NCI-H82 treated with DMSO at 0.1 percent for 48 hours (cell line): ENCODE measurements at regions not wholly inside any gene's neighbourhood (a gene's known extent, or its start where the extent isn't known, plus 50 kb on each side); places are given as distances from the start of the nearest gene placed in this dataset.

Experiments
- DNase-seq: peaks from one replicate; lab custom pipeline; 2025; ENCODE audit not compliant: unreplicated experiment; lab: John Stamatoyannopoulos, UW

DNA sequence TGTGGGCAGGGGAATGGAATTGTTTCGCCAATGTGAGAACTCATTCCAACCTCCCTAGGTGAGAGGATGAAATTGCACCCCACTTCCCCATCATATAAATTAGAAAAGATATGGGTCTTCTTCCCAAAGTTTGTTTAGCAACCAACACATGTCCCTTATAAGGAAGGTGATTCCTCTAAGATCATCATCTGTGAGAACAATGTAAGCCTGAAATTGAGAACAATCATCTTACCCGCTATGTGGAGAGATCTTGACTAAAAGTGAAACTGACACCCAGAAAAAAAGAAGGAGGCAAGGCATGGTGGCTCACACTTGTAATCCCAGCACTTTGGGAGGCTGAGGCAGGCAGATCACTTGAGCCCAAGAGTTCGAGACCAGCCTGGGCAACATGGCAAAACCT is 173.2 kb upstream of the HMGA2 start:
- DNase-seq, result no peak

DNA sequence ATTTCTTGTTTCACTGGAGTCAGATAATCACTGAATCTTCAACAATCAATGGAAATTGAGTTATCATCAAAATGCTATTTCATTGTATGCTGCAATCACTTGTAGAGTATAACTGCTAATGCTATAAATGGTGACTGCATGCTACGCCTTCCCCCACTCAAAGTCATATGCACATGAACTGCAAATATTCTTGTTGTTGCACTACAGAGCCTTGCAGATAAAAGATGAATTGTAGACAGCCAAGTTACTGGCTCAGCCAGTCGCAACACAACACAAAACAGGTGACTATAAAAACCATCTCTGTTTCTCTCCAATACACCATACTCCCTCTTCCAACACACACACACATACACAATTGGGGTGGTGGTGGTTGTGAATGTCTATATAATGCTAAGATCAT is 171.0 kb upstream of the HMGA2 start:
- DNase-seq, result no peak

- no peak for DNase-seq
Measured at GRCh38 chr12:65653946-65654629, 170.2 kb upstream of the HMGA2 start.

- DNase-seq, result no peak
Measured at GRCh38 chr12:65655074-65655493, 169.2 kb upstream of the HMGA2 start.

DNA sequence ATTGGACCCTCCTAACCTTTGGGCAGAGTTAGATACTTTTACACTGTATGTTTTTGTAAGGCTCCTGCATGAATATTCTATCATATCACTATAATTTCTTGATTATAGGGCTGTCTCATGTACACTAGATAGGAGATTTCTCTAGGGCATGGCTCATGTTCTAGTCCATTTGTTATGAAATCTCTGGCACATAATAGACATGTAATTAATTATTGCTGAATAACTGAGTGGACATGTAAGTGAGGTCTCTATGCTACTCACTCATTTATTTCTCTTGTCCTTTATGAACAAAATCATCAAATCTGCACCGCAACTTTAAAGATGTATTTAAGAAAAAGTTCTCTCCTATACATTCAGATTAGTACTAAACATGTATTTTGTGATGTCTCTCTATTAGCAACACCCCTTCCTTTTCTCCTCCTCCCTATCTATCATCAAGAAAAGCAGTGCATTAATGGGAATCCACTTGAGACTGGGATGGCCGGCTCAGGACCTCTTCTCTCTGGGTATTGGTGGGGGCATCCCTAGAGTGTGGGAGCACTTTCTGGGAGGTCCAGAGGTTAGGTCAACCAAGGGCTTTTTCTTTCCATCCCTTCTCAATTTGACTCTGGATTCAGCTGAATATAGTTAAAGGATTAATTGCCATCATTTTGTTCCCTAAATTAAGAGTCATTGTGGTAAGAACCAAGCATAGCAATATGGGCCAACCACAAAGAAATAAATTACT is 168.0 kb upstream of the HMGA2 start:
- no peak for DNase-seq

- no peak for DNase-seq
Measured at GRCh38 chr12:65656891-65657351, 167.4 kb upstream of the HMGA2 start.

GRCh38 chr12:65657635-65658034 is 166.6 kb upstream of the HMGA2 start:
- DNase-seq, result no peak

DNA sequence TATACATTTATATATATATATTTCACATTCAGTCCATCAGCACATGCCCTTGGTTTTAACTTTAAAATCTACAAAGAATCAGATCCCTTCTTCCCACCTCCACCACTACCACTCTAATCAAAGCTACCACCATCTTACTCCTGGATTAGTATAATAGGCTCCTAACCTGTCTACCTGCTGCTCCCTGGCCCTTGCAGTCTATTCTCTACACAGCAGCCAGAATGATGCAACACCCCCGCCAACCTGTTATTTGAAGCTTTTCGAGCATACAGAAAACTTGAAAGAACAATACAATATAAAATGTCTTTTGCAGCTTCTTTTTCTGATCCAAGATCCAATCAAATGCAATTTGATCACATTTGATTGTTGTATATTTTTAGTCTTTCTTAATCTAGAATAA is 165.9 kb upstream of the HMGA2 start:
- DNase-seq, result no peak

GRCh38 chr12:65659681-65660080 is 164.6 kb upstream of the HMGA2 start:
- no peak for DNase-seq

DNA sequence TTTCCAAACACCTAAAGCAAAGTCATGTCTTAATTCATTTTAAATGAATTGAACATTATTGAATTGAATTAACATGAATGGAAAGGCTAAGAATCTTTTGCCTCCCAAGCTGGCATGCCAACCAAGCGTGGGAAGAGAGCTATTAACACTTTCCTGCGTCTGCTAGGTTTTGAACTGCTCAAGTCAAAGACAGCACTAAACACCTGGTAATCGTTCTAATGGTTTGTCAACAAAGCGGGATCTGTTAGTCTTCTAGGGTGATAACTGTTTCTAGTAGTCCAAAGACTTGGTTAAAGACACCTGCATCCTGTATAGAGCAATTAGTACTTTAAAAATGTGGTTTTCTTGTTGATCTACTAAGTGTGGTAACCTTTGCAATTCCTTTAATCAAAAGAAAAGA is 164.2 kb upstream of the HMGA2 start:
- DNase-seq, result no peak

DNA sequence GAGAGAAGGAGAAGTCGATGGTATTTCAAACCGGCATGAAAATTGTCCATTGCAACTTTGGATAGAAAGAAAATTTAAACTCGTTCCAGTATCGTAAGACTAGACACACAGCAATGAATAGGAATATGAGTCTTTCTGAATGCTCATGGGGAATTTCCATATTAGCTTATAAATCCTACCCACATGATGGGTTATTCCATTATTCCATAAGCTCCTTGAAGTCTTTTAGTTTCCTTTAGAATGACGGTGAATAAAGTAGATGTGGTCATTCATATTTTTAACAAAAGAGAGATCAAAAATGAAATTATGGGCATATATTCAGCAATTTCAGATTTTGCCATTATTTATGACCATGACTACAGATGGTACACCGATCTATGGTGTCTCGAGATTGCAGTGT is 163.4 kb upstream of the HMGA2 start:
- no peak for DNase-seq

DNA sequence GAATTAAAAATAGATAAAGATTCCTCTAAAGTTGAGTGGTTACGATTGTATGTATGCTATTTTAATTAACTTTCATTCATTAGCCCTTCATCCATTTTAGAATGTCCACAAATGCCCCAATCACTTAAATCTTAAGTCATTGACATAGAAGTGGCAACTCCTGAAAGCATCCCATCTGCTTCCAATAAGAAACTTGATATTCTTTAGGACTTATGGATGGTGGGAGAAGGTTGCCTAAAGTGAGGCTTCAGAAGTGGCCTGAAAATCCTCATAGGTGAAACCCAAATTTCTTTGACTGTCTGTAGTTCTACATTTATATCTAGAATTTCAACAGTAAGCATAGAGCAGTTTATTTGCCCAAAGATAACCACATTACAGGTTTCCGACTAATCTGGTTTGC is 161.7 kb upstream of the HMGA2 start:
- DNase-seq, result peak; percentile 67

- no peak for DNase-seq
Measured at GRCh38 chr12:65663097-65663496, 161.2 kb upstream of the HMGA2 start.

DNA sequence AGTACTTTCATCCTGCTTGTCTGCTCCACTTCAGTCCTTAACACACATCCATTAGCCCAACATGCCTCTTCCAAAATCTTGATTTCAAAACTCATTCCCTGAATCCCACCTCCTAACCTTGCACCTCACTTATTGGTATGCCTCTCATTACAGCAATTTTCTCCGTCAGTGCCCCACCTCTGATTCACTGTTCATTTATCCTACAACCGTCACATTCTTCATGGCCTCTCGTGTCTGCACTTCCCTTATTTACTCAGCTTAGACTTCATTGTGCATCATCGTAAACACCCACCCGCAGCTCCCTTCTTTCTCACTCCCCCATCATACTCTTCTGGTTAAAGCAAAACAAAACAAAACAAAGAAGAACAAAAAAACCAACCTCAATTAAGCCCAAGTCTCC is 160.6 kb upstream of the HMGA2 start:
- DNase-seq, result no peak

DNA sequence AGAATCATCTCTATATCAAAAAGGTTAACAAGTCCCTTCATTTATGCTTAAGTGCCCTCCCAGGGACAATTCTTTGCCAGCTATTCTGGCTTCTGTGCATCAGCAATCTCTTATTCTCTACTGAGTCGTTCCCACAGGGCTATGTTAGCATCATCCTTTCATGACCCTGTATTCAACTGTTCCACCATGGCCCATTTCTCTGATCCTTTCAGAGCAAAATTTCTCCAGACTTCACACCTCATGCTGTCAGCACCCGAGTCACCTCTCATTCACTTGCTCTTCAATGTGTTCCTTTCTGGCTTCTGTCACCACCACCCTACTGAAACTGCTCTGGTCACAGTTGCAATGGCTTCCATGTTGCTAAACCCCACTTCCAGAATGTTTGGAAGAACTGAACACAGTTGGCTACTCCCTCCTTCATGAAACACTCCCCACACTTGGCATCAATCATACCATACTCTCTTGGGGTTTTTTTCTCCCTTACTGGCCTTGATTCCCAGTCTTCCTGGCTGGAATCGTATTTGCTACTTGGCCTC is 159.5 kb upstream of the HMGA2 start:
- no peak for DNase-seq

GRCh38 chr12:65665817-65666216 is 158.5 kb upstream of the HMGA2 start:
- DNase-seq, result no peak

DNA sequence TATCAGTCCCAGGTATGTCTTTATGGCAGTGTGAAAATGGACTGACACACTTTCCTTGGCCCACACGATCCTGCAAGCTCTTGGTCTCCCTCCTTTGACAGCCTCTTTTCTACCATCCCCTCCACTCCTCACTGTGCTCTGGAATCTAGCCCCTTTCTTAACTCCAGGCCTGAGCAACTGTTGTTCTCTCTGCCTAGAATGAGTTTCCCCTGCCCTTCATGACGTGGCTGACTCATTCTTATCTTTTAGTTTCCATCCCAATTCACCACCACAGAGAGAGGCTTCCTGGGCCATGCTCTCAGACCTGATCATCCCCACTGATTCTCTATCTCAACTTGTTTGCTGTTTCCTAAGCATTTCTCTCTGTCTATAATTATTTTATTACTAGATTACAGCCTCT is 157.4 kb upstream of the HMGA2 start:
- DNase-seq, result no peak

DNA sequence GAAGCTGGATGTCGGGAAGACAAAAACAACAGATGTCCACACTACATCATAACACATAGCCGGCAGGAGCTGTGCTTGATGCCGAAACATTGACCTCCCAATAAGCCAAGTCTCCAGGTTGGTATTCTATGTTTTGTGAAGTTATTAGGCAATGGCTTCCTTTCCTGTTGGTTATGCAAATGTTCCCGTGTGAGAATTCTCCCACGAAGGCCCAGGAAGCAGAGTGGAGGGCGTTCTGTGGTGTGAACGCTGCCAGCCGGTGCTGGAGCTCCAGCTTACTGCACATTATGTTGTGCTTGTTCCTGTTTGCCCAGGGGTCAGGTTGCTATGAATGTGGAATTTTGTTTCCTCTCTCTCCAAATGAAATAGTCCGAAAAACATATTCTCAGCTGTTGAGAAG is 156.4 kb upstream of the HMGA2 start:
- no peak for DNase-seq

DNA sequence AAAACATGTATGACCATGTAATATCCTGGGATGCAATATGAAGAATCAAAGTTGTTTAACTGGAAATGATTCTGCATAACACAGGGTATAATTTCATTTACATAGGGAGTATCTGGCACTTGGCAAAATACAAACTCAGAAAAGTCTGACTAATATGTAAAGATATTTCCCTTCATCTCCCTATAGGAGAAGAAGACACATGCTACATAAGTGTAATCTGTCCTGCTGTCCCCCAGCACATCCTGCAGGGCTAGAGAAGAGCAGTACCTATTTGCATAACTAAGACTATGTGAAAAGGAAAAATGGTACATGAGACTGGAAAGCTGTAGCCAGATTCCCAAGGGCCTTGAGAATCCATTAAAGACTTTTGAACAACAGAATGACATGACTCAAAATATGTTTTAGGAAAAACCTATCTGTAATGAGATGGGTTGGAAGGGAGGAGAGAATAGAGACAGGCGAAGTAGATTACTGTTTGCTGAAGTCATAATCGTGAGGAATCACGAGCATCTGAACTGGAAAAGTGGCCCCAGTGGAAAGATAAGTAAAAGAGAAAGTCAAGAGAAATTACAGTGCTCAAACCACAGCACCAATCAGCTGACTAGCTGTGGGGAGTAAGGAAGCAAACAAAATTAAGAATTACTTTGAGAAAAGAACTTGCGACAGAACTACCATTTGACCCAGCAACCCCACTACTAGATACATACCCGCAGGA is 155.1 kb upstream of the HMGA2 start:
- DNase-seq, result no peak

DNA sequence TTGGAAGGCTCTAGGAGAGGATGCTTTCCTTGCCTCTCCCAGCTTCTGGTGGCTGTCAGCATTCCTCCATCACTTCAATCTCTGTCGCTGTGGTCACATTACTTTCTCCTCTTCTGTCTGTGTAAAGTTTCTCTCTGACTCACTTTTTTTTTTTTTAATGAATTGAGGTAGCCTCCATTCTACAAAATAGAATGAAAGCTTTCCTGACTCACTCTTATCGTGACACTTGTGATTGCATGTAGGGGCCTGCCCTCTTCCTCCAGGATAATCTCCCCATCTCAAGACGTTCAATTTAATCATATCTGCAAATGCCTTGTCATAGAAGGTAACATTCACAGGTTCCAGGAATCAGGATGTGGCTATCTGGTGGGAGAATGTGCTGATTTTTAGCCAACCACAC is 153.5 kb upstream of the HMGA2 start:
- no peak for DNase-seq

DNA sequence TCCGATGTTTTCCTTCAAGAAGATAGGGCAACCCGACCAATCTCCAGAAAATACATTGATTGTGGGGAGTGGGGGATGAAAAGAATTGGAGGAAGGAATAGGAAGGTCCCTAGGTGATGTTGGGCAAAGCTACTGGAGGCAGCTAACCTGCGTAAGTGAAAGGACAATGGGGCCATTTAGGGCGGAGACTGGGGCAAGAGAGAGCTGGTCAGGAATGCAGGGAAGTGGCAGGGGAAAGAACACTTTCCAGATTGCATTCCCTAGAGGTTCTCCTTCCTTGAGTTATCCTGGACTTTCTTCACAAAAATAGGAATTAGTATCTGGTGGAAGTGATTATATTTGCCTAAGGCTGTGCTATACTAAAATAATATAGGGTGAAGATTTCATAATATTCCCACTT is 151.8 kb upstream of the HMGA2 start:
- DNase-seq, result no peak

- DNase-seq, result no peak
Measured at GRCh38 chr12:65673156-65673690, 151.1 kb upstream of the HMGA2 start.
